OCI-LY7 (cell line): ENCODE measurements at regions not wholly inside any gene's neighbourhood (a gene's known extent, or its start where the extent isn't known, plus 50 kb on each side); places are given as distances from the start of the nearest gene placed in this dataset.

Source experiments
- BruUV-seq: library from RNA; stranded (reverse); fragments of 400-500 nt; replicated peaks from 2 replicates; lab custom pipeline; 2021; lab: Mats Ljungman, UMichigan
- CTCF ChIA-PET: fragments of 300-600 bp; sonication (Branson Sonifier 250); formaldehyde crosslinking; loops from one replicate; lab custom pipeline; 2022; ENCODE audit warnings: antibody characterized with exemption; ENCODE audit not compliant: unreplicated experiment; lab: Charles Lee
- POLR2A ChIA-PET: fragments of 300-600 bp; sonication (Branson Sonifier 250); formaldehyde crosslinking; loops from one replicate; lab custom pipeline; 2022; ENCODE audit warnings: antibody characterized with exemption; lab: Charles Lee
- DNase-seq: peaks from one replicate; pipeline ENCODE4 v3.0.0-alpha.2; 2015; ENCODE audit warnings: low spot score
- H2AFZ ChIP-seq: fragments of 200-600 bp; sonication (generic), shearing (Covaris generic); 2 replicates; pipeline ENCODE4 v1.6.1; 2014; ENCODE audit warnings: mild to moderate bottlenecking, antibody characterized with exemption, low read length, moderate library complexity
- H3K27ac ChIP-seq: fragments of 200-600 bp; sonication (generic); 2 replicates; pipeline ENCODE4 v1.5.1; 2014; ENCODE audit warnings: mixed run types, low read depth, mild to moderate bottlenecking, moderate library complexity, low read length, inconsistent platforms; ENCODE audit not compliant: poor library complexity, severe bottlenecking
- H3K36me3 ChIP-seq: fragments of 200-600 bp; sonication (generic); 2 replicates; pipeline ENCODE4 v1.6.1; 2014; ENCODE audit warnings: mild to moderate bottlenecking, antibody characterized with exemption, low read length, moderate library complexity, mixed read lengths; ENCODE audit not compliant: insufficient read depth
- H3K4me1 ChIP-seq: fragments of 200-600 bp; sonication (generic); 2 replicates; pipeline ENCODE4 v1.5.1; 2014; ENCODE audit warnings: mild to moderate bottlenecking, low read length; ENCODE audit not compliant: insufficient read depth, poor library complexity, severe bottlenecking
- H3K4me2 ChIP-seq: fragments of 200-600 bp; sonication (generic); 2 replicates; pipeline ENCODE4 v1.6.1; 2014; ENCODE audit warnings: mild to moderate bottlenecking, low read length
- H3K4me3 ChIP-seq: fragments of 200-600 bp; sonication (generic); 2 replicates; pipeline ENCODE4 v1.5.1; 2014; ENCODE audit warnings: mild to moderate bottlenecking, low read depth, low read length; ENCODE audit not compliant: poor library complexity, severe bottlenecking
- H3K79me2 ChIP-seq: fragments of 200-600 bp; sonication (generic); 2 replicates; pipeline ENCODE4 v1.6.1; 2016; ENCODE audit warnings: low read depth, mild to moderate bottlenecking, low read length, moderate library complexity, mixed read lengths; ENCODE audit not compliant: insufficient read depth
- H3K9me2 ChIP-seq: fragments of 200-600 bp; sonication (generic); 2 replicates; pipeline ENCODE4 v1.6.1; 2016; ENCODE audit warnings: mild to moderate bottlenecking, low read length, mixed read lengths; ENCODE audit not compliant: insufficient read depth
- H3K9me3 ChIP-seq: fragments of 200-600 bp; sonication (generic); 2 replicates; pipeline ENCODE4 v1.6.1; 2014; ENCODE audit warnings: mild to moderate bottlenecking, mixed run types, low read length, mixed read lengths
- H4K20me1 ChIP-seq: fragments of 200-600 bp; sonication (generic); 2 replicates; pipeline ENCODE4 v1.6.1; 2014; ENCODE audit warnings: mild to moderate bottlenecking, antibody characterized with exemption, low read length, moderate library complexity, mixed read lengths; ENCODE audit not compliant: insufficient read depth
- EZH2phosphoT487 ChIP-seq: fragments of 200-600 bp; sonication (generic); IDR thresholded peaks from 2 replicates; pipeline ENCODE4 v1.6.1; 2018; ENCODE audit warnings: low read depth, borderline replicate concordance, mild to moderate bottlenecking, mixed run types, antibody characterized with exemption, low read length, moderate library complexity, mixed read lengths
- intact Hi-C: fragments of 100-400 bp; cut with micrococcal nuclease; formaldehyde crosslinking; loops from one replicate; pipeline ENCODE4 v1.10.0; 2022; ENCODE audit not compliant: unreplicated experiment
- TF ChIP-seq, protein P1 (sequence below): fragments of 200-600 bp; sonication (generic); conservative IDR thresholded peaks from 2 replicates; pipeline ENCODE4 v1.5.1; 2014; ENCODE audit warnings: mild to moderate bottlenecking, antibody characterized with exemption, low read length, moderate library complexity, mixed read lengths

DNA sequence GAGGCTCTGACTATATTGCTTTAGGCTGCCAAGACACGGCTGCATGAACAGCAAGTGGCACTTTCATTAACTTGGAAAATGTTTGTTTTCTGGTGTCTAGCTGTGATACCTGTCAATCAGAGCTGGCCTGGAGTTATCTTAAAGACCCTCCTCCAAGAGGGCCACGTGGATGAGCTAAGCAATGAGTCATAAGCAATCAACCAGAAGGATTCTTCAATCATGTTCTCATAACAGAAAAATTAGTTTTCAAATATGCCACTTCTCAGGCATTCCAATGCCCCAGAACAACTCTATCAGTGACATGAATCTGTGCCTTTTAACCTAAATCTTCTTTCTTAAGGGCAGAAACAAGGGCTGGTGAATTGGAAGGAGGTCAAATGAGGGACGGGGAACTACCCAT is 283.0 kb downstream of the HTR1B start:
- H2AFZ ChIP-seq, result no peak overlapping the region
- BruUV-seq, result no TSS peak
- no peaks in the 10 kb centered on the region for H3K9me3 ChIP-seq
- H4K20me1 ChIP-seq, result no peaks in the 10 kb centered on the region
- no peaks in the 10 kb centered on the region for H3K4me1 ChIP-seq
- no peak for DNase-seq
- intact Hi-C loops, result no loop called here
- H3K79me2 ChIP-seq, result no peaks in the 10 kb centered on the region
- POLR2A ChIA-PET, result no interaction called here
- H3K4me2 ChIP-seq, result no peak overlapping the region
- H3K27ac ChIP-seq, result no peak overlapping the region
- TF ChIP-seq, protein P1, sequence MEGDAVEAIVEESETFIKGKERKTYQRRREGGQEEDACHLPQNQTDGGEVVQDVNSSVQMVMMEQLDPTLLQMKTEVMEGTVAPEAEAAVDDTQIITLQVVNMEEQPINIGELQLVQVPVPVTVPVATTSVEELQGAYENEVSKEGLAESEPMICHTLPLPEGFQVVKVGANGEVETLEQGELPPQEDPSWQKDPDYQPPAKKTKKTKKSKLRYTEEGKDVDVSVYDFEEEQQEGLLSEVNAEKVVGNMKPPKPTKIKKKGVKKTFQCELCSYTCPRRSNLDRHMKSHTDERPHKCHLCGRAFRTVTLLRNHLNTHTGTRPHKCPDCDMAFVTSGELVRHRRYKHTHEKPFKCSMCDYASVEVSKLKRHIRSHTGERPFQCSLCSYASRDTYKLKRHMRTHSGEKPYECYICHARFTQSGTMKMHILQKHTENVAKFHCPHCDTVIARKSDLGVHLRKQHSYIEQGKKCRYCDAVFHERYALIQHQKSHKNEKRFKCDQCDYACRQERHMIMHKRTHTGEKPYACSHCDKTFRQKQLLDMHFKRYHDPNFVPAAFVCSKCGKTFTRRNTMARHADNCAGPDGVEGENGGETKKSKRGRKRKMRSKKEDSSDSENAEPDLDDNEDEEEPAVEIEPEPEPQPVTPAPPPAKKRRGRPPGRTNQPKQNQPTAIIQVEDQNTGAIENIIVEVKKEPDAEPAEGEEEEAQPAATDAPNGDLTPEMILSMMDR, result no peak
- TF ChIP-seq EZH2phosphoT487, result no peak
- H3K9me2 ChIP-seq, result no peaks in the 10 kb centered on the region
- H3K4me3 ChIP-seq, result no peak overlapping the region
- CTCF ChIA-PET, result no interaction called here
- no peaks in the 10 kb centered on the region for H3K36me3 ChIP-seq

DNA sequence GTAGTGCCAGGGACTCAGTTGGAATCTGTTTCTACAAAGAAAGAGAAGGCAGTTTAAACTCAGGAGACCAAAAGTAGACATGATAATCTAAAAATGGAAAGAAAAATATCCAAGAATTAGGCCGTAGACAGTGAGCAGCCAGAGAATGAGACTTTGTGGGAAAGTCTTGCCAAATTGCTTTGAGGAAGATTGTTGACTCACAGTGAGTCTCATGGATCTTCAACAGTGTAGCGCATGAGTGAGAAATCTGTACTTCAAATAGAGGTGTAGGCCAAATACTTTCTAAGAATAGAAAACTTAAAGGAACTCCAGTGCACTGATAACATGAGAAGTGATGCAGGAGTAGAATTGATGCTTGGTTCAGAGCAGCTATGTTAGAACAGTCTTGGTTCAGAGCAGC is 284.5 kb downstream of the HTR1B start:
- H4K20me1 ChIP-seq, result no peaks in the 10 kb centered on the region
- intact Hi-C loops, result loop anchor here (10.0 kb wide), 1 partner anchor 596 kb away; no protein-coding TSS in a partner anchor
- CTCF ChIA-PET, result no interaction called here
- no peak overlapping the region for H3K4me3 ChIP-seq
- H3K9me3 ChIP-seq, result no peaks in the 10 kb centered on the region
- POLR2A ChIA-PET, result no interaction called here
- no peak overlapping the region for H2AFZ ChIP-seq
- H3K79me2 ChIP-seq, result no peaks in the 10 kb centered on the region
- TF ChIP-seq, protein P1, result no peak
- TF ChIP-seq EZH2phosphoT487, result no peak
- no TSS peak for BruUV-seq
- no peaks in the 10 kb centered on the region for H3K9me2 ChIP-seq
- H3K27ac ChIP-seq, result no peak overlapping the region
- no peaks in the 10 kb centered on the region for H3K36me3 ChIP-seq
- no peaks in the 10 kb centered on the region for H3K4me1 ChIP-seq
- no peak for DNase-seq
- no peak overlapping the region for H3K4me2 ChIP-seq

DNA sequence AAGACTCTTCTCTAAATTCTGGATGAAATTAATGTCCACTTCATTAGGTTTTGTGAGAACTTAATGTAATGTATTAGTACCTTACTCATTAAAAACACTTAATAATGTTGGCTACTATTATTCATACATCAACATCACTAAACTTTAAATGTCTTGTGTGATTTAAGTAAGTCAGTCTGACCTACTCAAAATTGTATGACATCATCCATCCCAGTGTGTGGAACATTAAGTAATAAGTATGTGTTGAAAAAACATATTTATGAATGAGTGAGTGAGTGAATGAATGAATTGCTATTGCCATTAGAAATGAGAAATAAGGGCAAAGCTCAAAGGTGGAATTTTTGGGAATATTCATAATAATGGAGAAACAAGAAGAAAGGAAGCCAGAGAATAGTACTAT is 285.8 kb downstream of the HTR1B start:
- Histone ChIP-seq H2AFZ (no peak overlapping the region), H3K4me3 (no peak overlapping the region), H3K79me2 (no peaks in the 10 kb centered on the region), H3K4me2 (no peak overlapping the region), H3K9me2 (no peaks in the 10 kb centered on the region), H4K20me1 (no peaks in the 10 kb centered on the region), H3K4me1 (no peaks in the 10 kb centered on the region), H3K27ac (no peak overlapping the region), H3K9me3 (no peaks in the 10 kb centered on the region), H3K36me3 (no peaks in the 10 kb centered on the region)
- no peak for DNase-seq
- no TSS peak for BruUV-seq
- TF ChIP-seq, protein P1, result no peak
- TF ChIP-seq EZH2phosphoT487, result no peak
- POLR2A ChIA-PET, result no interaction called here
- CTCF ChIA-PET, result no interaction called here
- intact Hi-C loops, result loop anchor here (10.0 kb wide), 1 partner anchor 597 kb away; no protein-coding TSS in a partner anchor
